Astrocyte of the cerebellum (primary cell): ENCODE measurements at regions not wholly inside any gene's neighbourhood (a gene's known extent, or its start where the extent isn't known, plus 50 kb on each side); places are given as distances from the start of the nearest gene placed in this dataset.

Source experiments
- DNase-seq: peaks from one replicate; pipeline ENCODE4 v3.0.0-alpha.2; 2011; ENCODE audit warnings: low read depth
- H3K4me3 ChIP-seq: 2 replicates; pipeline ENCODE4 v1.5.1; 2011; ENCODE audit warnings: mild to moderate bottlenecking, low read depth, low read length, moderate library complexity
- in situ Hi-C: cut with HindIII; loops from 2 replicates; pipeline ENCODE4 v1.10.0; 2017; ENCODE audit warnings: low sequenced_read_pairs
- TF ChIP-seq, protein P1 (sequence below): IDR thresholded peaks from 2 replicates; pipeline ENCODE4 v1.5.1; 2012; ENCODE audit warnings: low read length, low read depth, moderate library complexity, mild to moderate bottlenecking; ENCODE audit errors: missing control alignments

DNA sequence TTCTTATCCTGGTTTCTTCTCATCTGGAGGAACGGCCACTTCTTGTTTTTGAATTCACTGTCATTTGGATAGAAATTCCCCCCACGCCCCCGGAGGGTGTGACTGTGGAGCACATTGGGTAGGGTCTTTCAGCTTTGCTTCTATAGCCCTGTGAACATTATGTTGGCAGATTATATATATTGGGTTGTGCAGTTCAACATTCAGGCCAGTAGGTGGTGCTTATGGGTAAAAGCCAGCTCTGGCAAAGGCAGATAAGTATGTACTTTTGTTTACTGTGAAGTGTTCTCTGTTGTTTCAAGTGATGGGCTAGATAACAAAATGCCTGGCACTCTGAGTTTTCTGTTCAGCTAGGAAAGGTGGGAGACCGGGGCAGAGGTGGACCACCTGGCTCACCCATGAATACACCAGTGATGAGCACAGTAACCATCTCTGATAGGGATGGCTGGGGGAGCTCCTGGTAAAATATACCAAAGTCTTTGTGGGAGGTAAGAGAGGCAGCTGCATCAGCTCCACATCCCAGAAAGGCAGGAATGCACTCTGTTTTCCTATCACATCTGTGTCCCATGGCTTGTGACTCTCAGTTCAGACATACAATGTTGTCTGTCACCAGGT, 1348.2 kb upstream of the RAG2 start:
- H3K4me3 ChIP-seq = no peak overlapping the region
- TF ChIP-seq, protein P1, sequence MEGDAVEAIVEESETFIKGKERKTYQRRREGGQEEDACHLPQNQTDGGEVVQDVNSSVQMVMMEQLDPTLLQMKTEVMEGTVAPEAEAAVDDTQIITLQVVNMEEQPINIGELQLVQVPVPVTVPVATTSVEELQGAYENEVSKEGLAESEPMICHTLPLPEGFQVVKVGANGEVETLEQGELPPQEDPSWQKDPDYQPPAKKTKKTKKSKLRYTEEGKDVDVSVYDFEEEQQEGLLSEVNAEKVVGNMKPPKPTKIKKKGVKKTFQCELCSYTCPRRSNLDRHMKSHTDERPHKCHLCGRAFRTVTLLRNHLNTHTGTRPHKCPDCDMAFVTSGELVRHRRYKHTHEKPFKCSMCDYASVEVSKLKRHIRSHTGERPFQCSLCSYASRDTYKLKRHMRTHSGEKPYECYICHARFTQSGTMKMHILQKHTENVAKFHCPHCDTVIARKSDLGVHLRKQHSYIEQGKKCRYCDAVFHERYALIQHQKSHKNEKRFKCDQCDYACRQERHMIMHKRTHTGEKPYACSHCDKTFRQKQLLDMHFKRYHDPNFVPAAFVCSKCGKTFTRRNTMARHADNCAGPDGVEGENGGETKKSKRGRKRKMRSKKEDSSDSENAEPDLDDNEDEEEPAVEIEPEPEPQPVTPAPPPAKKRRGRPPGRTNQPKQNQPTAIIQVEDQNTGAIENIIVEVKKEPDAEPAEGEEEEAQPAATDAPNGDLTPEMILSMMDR = peak; percentile 72
- DNase-seq = peak; percentile 32
- in situ Hi-C loops = no loop called here

DNA sequence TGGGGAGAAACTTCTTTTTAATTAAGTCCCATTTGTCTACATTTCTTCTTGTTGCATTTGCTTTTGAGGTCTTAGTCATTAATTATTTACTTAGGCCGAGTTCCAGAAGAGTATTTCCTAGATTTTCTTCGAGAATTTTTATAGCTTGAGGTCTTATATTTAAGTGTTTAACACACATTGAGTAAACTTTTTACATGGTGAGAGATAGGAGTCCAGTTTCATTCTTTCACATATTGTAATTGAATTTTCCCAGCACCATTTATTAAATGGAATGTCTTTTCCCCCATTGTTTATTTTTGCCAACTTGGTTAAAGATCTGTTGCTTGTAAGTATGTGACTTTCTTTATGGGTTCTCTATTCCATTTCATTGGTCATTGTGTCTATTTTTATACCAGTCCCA, 1344.0 kb upstream of the RAG2 start:
- H3K4me3 ChIP-seq = no peak overlapping the region
- in situ Hi-C loops = no loop called here
- TF ChIP-seq, protein P1 = no peak
- DNase-seq = no peak

DNA sequence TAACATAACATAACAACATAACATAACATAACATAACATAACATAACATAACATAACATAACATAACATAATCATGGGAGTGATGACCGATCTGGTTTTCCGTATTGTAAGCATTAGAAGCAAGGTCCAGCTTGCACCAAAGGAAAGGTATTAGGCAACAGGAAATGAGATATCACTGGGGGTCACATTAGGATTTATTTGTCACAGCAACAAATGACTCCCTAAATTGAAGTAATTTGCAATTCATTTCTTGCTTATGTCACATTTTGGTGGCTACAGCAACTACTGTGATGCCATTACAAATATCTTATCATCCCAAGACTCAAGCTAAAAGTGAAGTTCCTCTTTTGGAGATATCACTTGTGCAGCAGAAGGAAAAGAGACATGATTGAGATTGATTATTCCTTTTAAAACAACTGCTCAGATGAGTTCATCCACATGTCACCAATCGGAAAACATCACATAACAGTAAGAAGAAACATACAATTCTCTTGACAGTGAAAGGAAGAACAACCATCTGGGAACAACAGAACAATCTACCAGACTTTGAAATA, 1331.1 kb upstream of the RAG2 start:
- H3K4me3 ChIP-seq = no peak overlapping the region
- no peak for DNase-seq
- TF ChIP-seq, protein P1 = no peak
- in situ Hi-C loops = no loop called here

DNA sequence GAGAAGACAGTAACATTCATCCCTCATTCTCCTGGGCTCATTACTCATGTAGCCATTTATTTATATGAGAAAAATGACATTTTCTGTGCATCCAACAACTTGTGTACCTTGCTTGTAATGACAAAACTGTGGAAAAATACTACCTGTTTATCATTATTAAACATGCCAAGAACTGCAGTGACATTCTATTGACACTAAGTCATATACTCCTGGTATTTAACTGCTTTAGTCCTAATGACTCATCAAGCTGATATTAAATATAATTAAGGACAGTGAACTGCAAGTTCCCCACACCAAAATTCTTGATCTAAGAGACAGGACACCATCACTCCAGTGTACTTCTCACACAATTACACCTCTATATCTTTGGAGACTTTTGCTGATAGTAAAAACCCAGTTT, 1328.7 kb upstream of the RAG2 start:
- no peak for DNase-seq
- H3K4me3 ChIP-seq = no peak overlapping the region
- TF ChIP-seq, protein P1 = no peak
- in situ Hi-C loops = no loop called here

DNA sequence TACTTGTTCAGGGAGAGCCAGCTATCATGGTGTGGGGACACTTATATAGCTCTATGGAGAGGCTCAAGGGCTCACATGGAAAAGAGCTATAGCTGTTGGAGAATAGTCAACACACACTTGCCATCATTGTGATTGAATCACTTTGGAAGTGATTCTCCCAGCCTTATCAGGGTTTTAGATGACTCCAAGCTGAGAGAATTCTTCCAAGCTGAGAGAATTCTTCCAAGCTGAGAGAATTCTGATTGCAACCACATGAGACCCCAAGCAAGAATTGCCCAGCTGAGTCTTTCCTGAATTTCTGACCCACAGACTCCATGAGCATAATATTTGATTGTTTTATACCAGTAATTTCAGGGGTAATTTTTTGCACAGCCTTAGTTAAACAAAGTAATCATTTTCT, 1318.3 kb upstream of the RAG2 start:
- DNase-seq = no peak
- TF ChIP-seq, protein P1 = no peak
- no peak overlapping the region for H3K4me3 ChIP-seq
- in situ Hi-C loops = no loop called here

DNA sequence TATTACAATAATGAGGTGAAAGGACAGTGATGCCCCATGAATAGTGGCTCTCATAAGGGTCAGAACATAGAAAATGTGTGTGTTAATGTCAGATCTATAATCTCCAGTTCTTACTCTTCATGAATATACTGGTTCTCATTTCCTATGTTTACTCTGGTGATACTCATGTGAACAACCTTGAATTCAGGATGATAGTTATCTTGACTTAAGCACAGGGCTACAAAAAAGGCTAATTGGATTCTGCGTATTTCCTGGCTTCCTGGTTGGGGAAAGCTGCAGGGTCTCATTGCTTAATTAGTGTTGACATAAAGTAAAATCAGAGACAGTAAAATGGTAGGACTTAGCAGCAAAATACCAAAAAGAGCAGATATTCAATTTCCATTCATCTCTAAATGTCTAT, 1316.8 kb upstream of the RAG2 start:
- H3K4me3 ChIP-seq = no peak overlapping the region
- no peak for DNase-seq
- in situ Hi-C loops = no loop called here
- TF ChIP-seq, protein P1 = no peak
